H1 (cell line): ENCODE measurements at regions not wholly inside any gene's neighbourhood (a gene's known extent, or its start where the extent isn't known, plus 50 kb on each side); places are given as distances from the start of the nearest gene placed in this dataset.
A peak's percentile ranks its signal among the peaks of the same experiment; 100 is the strongest.

ENCODE experiments used
- CTCF ChIA-PET: fragments of 300-600 bp; sonication (Branson Sonifier 250); formaldehyde crosslinking; loops from one replicate; lab custom pipeline; 2021; ENCODE audit not compliant: partially characterized antibody; lab: Charles Lee
- POLR2A ChIA-PET: fragments of 300-600 bp; sonication (Branson Sonifier 250); formaldehyde crosslinking; loops from one replicate; lab custom pipeline; 2021; ENCODE audit warnings: inconsistent platforms; ENCODE audit not compliant: partially characterized antibody; lab: Charles Lee
- DNase-seq, 2 experiments: peaks; one replicate each; pipeline versions ENCODE4 v3.0.0 to v3.0.0-alpha.2; 2010 to 2022; ENCODE audit warnings: low spot score in 2 of 2, low read depth in 1 of 2, mixed read lengths in 1 of 2
- FAIRE-seq: peaks from 2 replicates; lab custom pipeline; 2011; peaks lifted over from hg19 to GRCh38; lab: Jason Lieb, UNC
- H2AFZ ChIP-seq: 2 replicates; pipeline ENCODE4 v1.8.1; 2012; ENCODE audit warnings: low read length, inconsistent platforms
- H2AK5ac ChIP-seq: 2 replicates; pipeline ENCODE4 v1.6.1; 2013; ENCODE audit warnings: low read depth, low read length
- H2BK120ac ChIP-seq: replicated peaks from 2 replicates; pipeline ENCODE3; 2013; ENCODE audit warnings: low read depth, low read length, inconsistent platforms
- H2BK12ac ChIP-seq: 2 replicates; pipeline ENCODE4 v1.6.1; 2013; ENCODE audit warnings: low read depth, low read length
- H2BK15ac ChIP-seq: 2 replicates; pipeline ENCODE4 v1.6.1; 2013; ENCODE audit warnings: low read length
- H2BK20ac ChIP-seq: 2 replicates; pipeline ENCODE4 v1.6.1; 2013; ENCODE audit warnings: low read length
- H2BK5ac ChIP-seq: 2 replicates; pipeline ENCODE4 v1.6.1; 2013; ENCODE audit warnings: low read depth, low read length
- H3K14ac ChIP-seq: 2 replicates; pipeline ENCODE4 v1.6.1; 2013; ENCODE audit warnings: inconsistent platforms; ENCODE audit not compliant: insufficient read length
- H3K18ac ChIP-seq: 2 replicates; pipeline ENCODE4 v1.6.1; 2013; ENCODE audit warnings: low read length; ENCODE audit errors: extremely low read depth
- H3K23ac ChIP-seq: 2 replicates; pipeline ENCODE4 v1.6.1; 2013; ENCODE audit warnings: inconsistent platforms; ENCODE audit not compliant: insufficient read length
- H3K23me2 ChIP-seq: 2 replicates; pipeline ENCODE4 v1.6.1; 2013; ENCODE audit warnings: low read depth, low read length
- H3K27ac ChIP-seq: 2 replicates; pipeline ENCODE4 v1.6.1; 2011; ENCODE audit warnings: low read depth, low read length, inconsistent platforms
- H3K27me3 ChIP-seq, 4 experiments: replicated peaks in 1 of 4; 1 replicate in 1 of 4; 2 replicates in 3 of 4; pipeline versions ENCODE4 v1.6.1 to v1.8.1; 2011 to 2013; ENCODE audit warnings: low read length in 3 of 4, mild to moderate bottlenecking in 3 of 4, inconsistent platforms in 2 of 4, mixed read lengths in 2 of 4, moderate library complexity in 1 of 4; ENCODE audit not compliant: control insufficient read depth in 3 of 4, insufficient read depth in 3 of 4; ENCODE audit errors: extremely low read depth in 1 of 4
- H3K36me3 ChIP-seq, 4 experiments: 2 replicates each; pipeline versions ENCODE4 v1.6.1 to v1.8.1; 2011 to 2013; ENCODE audit warnings: mild to moderate bottlenecking in 4 of 4, low read length in 3 of 4, moderate library complexity in 2 of 4, control low read depth in 1 of 4, inconsistent platforms in 1 of 4; ENCODE audit not compliant: insufficient read depth in 4 of 4, control insufficient read depth in 2 of 4
- H3K4ac ChIP-seq: replicated peaks from 2 replicates; pipeline ENCODE3; 2013; ENCODE audit warnings: low read length, low read depth, mixed read lengths, inconsistent platforms; ENCODE audit not compliant: insufficient read length
- H3K4me1 ChIP-seq, 4 experiments: replicated peaks in 1 of 4; 1 replicate in 1 of 4; 2 replicates in 3 of 4; pipeline versions ENCODE4 v1.6.1 to v1.8.1; 2011 to 2013; ENCODE audit warnings: low read length in 3 of 4, inconsistent platforms in 2 of 4, mixed read lengths in 1 of 4; ENCODE audit not compliant: insufficient read depth in 4 of 4, control insufficient read depth in 3 of 4
- H3K4me2 ChIP-seq, 2 experiments: 2 replicates each; pipeline versions ENCODE4 v1.6.1 to v1.8.1; 2011 to 2013; ENCODE audit warnings: low read depth in 2 of 2, low read length in 2 of 2, control low read depth in 1 of 2, inconsistent platforms in 1 of 2, mild to moderate bottlenecking in 1 of 2; ENCODE audit not compliant: insufficient read depth in 1 of 2
- H3K4me3 ChIP-seq, 4 experiments: fragments of 200-600, 300-600 bp in 1 of 4; sonication (generic), shearing (Covaris generic), sonication (Bioruptor Twin) in 1 of 4; 2 replicates each; pipeline versions ENCODE4 v1.5.1 to v1.8.1; 2011 to 2016; ENCODE audit warnings: low read length in 4 of 4, low read depth in 3 of 4, control low read depth in 2 of 4, inconsistent platforms in 2 of 4, mild to moderate bottlenecking in 2 of 4, mixed read lengths in 1 of 4, moderate library complexity in 1 of 4; ENCODE audit not compliant: insufficient read depth in 2 of 4; ENCODE audit errors: extremely low read depth in 1 of 4
- H3K56ac ChIP-seq: replicated peaks from 2 replicates; pipeline ENCODE3; 2013; ENCODE audit warnings: low read depth, mild to moderate bottlenecking, mixed read lengths, low read length, inconsistent platforms; ENCODE audit not compliant: insufficient read length
- H3K79me1 ChIP-seq: 2 replicates; pipeline ENCODE4 v1.6.1; 2013; ENCODE audit warnings: low read depth, low read length, control low read depth
- H3K79me2 ChIP-seq, 2 experiments: 2 replicates each; pipeline versions ENCODE4 v1.6.1 to v1.8.1; 2012 to 2013; ENCODE audit warnings: low read length in 2 of 2, mild to moderate bottlenecking in 2 of 2, inconsistent platforms in 1 of 2; ENCODE audit not compliant: insufficient read depth in 2 of 2, control insufficient read depth in 1 of 2
- H3K9ac ChIP-seq, 4 experiments: replicated peaks in 1 of 4; 1 replicate in 1 of 4; 2 replicates in 3 of 4; pipeline versions ENCODE4 v1.6.1 to v1.8.1; 2011 to 2013; ENCODE audit warnings: low read depth in 3 of 4, low read length in 3 of 4, control low read depth in 2 of 4, mild to moderate bottlenecking in 2 of 4, moderate library complexity in 2 of 4, inconsistent platforms in 1 of 4; ENCODE audit errors: extremely low read depth in 1 of 4
- H3K9me3 ChIP-seq, 2 experiments: 2 replicates each; pipeline versions ENCODE4 v1.6.1 to v1.8.1; 2012 to 2013; ENCODE audit warnings: mild to moderate bottlenecking in 2 of 2, moderate library complexity in 2 of 2, control low read depth in 1 of 2, inconsistent platforms in 1 of 2, low read depth in 1 of 2, low read length in 1 of 2, mixed read lengths in 1 of 2; ENCODE audit not compliant: insufficient read depth in 2 of 2
- H4K20me1 ChIP-seq, 2 experiments: replicated peaks in 1 of 2; 2 replicates each; pipeline versions ENCODE3 to v1.8.1; 2011 to 2013; ENCODE audit warnings: inconsistent platforms in 2 of 2, low read length in 2 of 2, mild to moderate bottlenecking in 1 of 2; ENCODE audit not compliant: insufficient read depth in 2 of 2, control insufficient read depth in 1 of 2
- H4K5ac ChIP-seq: 2 replicates; pipeline ENCODE4 v1.6.1; 2013; ENCODE audit warnings: low read length, low read depth, mixed read lengths, inconsistent platforms; ENCODE audit not compliant: insufficient read length
- H4K8ac ChIP-seq: 2 replicates; pipeline ENCODE4 v1.8.0; 2013; ENCODE audit warnings: mild to moderate bottlenecking, moderate library complexity, low read length, inconsistent platforms; ENCODE audit not compliant: insufficient read depth; ENCODE audit errors: extremely low read depth
- H4K91ac ChIP-seq: replicated peaks from 2 replicates; pipeline ENCODE3; 2013; ENCODE audit warnings: low read length, mixed read lengths, inconsistent platforms; ENCODE audit not compliant: insufficient read length
- CHD1 ChIP-seq: IDR thresholded peaks from 2 replicates; pipeline ENCODE4 v1.6.1; 2012; ENCODE audit warnings: low read depth, low read length, improper control_type of control experiment
- CREB1 ChIP-seq: IDR thresholded peaks from 2 replicates; pipeline ENCODE4 v1.6.1; 2012; ENCODE audit warnings: inconsistent platforms
- KDM4A ChIP-seq: IDR thresholded peaks from one replicate; pipeline ENCODE4 v1.7.1; 2012; ENCODE audit warnings: low read depth, mild to moderate bottlenecking, moderate library complexity, low read length, inconsistent platforms; ENCODE audit not compliant: severe bottlenecking
- SP2 ChIP-seq: IDR thresholded peaks from 2 replicates; pipeline ENCODE4 v1.6.1; 2012; ENCODE audit warnings: mild to moderate bottlenecking, low read length, inconsistent platforms
- ZNF274 ChIP-seq: IDR thresholded peaks from 2 replicates; pipeline ENCODE4 v1.7.0; 2012; ENCODE audit warnings: low read length, borderline replicate concordance; ENCODE audit errors: extremely low read depth
- WGBS, 2 experiments: shearing (Covaris generic) in 1 of 2; methylation state at CpG; one replicate each; pipeline versions ENCODE4 v1.1.6 to v1.1.7; 2013 to 2015; ENCODE audit warnings: low lambda C conversion rate in 2 of 2, mixed read lengths in 2 of 2, inconsistent platforms in 1 of 2, low coverage in 1 of 2, missing lambda C conversion rate in 1 of 2; ENCODE audit not compliant: insufficient replicate concordance in 2 of 2, insufficient coverage in 1 of 2, insufficient read length in 1 of 2; ENCODE audit errors: extremely low coverage in 1 of 2, missing lambda C conversion rate in 1 of 2; 5-methylcytosine and 5-hydroxymethylcytosine counted together

GRCh38 chr14:76566439-76566838 lies 190.5 kb downstream of the ESRRB start:
- no peak overlapping the region for H3K4me2 ChIP-seq
- H4K5ac ChIP-seq = peak overlapping the region; percentile 9
- H3K27me3 ChIP-seq = no peaks in the 10 kb centered on the region
- CTCF ChIA-PET = interaction anchor here (0.7 to 4.9 kb wide), 6 partner anchors 9 to 75 kb away, joined by 3 to 24 read pairs (median 8); no protein-coding TSS in a partner anchor
- peaks cover 0 to 2% (median 0%) of the 10 kb centered on the region in 4 experiments; a peak in 1 of 7 replicates for H3K4me1 ChIP-seq
- FAIRE-seq (no peak), DNase-seq (no peak)
- no peaks in the 10 kb centered on the region for H3K36me3 ChIP-seq
- no peak overlapping the region for H2BK20ac ChIP-seq
- H4K20me1 ChIP-seq = no peaks in the 10 kb centered on the region
- H3K9ac ChIP-seq = no peak overlapping the region
- no peak overlapping the region for H4K8ac ChIP-seq
- no peaks in the 10 kb centered on the region for H3K79me1 ChIP-seq
- H2AFZ ChIP-seq = no peak overlapping the region
- H2AK5ac ChIP-seq = no peak overlapping the region
- 90% methylated on average over 3 of the region's 4 CpGs; no CpG with 5 or more reads in 1 of the 2 experiments for WGBS, 2 experiments
- no peak overlapping the region for H3K27ac ChIP-seq
- no peak overlapping the region for H3K14ac ChIP-seq
- no peaks in the 10 kb centered on the region for H3K9me3 ChIP-seq
- H3K79me2 ChIP-seq = no peaks in the 10 kb centered on the region
- POLR2A ChIA-PET = no interaction called here
- H2BK12ac ChIP-seq = no peak overlapping the region; the same call in 1 of the 2 replicates
- H4K91ac ChIP-seq = no peak overlapping the region
- H3K56ac ChIP-seq = no peak overlapping the region
- H2BK5ac ChIP-seq = no peak overlapping the region
- no peak overlapping the region for H3K4ac ChIP-seq
- no peak overlapping the region for H2BK15ac ChIP-seq
- H3K23ac ChIP-seq = no peak overlapping the region
- no peak overlapping the region for H3K4me3 ChIP-seq
- TF ChIP-seq SP2 = no peak
- TF ChIP-seq KDM4A = no peak
- TF ChIP-seq CHD1 = no peak
- TF ChIP-seq ZNF274 = no peak
- no peak for TF ChIP-seq CREB1
- no peak overlapping the region for H2BK120ac ChIP-seq
- peaks cover 5% of the 10 kb centered on the region for H3K23me2 ChIP-seq
- no peak overlapping the region for H3K18ac ChIP-seq
